HG03135 (cell line): ENCODE measurements at regions not wholly inside any gene's neighbourhood (a gene's known extent, or its start where the extent isn't known, plus 50 kb on each side); places are given as distances from the start of the nearest gene placed in this dataset.

Experiments
- ATAC-seq: cut with Tn5 transposase; IDR thresholded peaks from one replicate; pipeline ENCODE4 v1.9.1; 2021; ENCODE audit warnings: mild to moderate bottlenecking, moderate library complexity; ENCODE audit not compliant: unreplicated experiment

DNA sequence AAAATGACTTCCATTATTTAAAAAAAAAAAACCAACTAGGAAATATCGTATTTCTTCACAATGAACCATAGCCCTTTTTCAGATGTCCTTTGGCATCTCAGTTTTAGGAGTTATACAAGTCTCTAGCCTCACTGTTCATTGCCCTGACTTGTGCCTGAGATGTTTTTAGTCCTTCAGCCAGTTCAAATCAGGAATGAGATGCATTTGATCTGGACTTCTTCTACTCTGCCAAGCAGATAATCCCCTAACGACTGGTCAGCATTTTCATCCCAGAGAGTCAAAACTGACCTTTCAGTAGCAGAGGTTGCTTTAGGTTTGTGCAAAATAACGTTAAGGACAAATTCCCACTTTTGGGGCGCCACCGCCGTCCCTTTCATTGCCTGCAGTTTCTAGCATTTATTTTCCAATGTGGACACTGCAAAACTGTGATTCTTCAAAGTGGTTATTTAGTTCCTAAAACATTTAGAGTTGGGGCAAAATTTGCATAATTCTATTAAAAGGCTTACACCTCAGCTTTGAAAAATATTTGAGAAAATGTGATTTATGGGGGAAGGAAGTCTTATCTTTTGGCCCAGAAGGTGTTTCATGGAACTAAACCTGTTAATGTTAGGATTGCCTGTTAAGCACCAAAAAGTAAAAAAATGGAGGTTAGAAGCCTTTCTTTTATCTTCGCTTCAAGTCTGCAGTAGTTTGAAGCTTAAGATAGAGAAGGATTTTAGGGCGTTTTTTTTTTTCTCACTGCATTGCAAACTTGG, 152.0 kb upstream of the SGK1 start:
- ATAC-seq: no peak

GRCh38 chr6:134468633-134469032, 150.7 kb upstream of the SGK1 start:
- no peak for ATAC-seq

DNA sequence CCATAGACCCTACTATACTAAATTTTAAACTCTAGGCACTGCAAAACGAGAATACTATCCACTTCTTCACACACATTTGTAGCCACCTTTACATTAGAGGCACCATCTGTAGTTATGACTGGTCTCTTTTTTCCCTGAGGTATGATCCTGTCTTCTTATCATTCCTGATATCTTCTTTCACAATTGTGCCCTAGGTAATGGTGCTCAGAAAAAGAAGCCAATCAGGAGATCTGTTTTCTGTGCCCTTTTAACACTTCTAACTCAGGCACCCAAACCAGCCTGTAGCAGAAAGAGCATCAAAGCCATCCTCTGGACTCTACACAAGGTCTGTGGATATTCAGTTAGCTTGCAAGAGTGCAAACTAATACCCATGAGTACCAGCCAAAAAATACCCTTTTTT, 149.7 kb upstream of the SGK1 start:
- ATAC-seq: no peak

- no peak for ATAC-seq
These were observed 149.0 kb upstream of the SGK1 start for GRCh38 chr6:134466771-134467525.

GRCh38 chr6:134464690-134465411, 146.9 kb upstream of the SGK1 start:
- no peak for ATAC-seq

DNA sequence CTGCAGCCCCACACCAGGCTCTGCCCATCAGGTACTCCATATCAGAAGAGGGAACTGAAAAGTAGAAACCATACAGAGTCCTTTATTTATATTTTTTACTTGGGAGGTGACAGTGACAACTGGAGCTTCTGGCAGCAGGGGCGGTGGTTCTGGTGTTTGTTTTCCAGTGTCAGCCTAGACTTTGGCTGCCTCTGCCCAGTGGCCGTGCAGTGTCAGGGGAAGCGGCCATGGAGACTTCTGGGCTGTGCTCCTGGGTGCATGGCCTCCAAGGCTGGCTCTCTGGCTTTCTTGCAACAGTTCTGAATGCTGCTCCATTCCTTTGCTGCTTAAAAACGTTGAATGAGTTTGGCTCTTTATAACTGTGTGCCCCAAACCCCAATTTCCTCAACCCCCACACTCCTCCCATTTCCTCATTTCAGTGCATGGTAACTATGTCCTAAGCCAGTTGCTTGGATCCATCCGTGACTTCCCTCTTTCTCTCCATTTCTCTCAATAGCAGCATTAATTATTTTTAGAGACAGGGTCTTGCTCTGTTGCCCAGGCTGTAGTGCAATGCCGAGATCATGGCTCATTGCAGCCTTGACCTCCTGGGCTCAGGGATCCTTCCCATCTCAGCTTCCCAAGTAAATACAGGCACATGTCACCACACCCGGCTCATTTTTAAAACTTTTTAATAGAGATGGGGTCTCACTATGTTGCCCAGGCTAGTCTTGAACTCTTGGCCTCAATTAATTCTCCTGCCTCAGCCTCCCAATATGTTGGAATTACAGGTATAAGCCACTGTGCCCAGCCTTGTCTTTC, 141.1 kb upstream of the SGK1 start:
- ATAC-seq: no peak

DNA sequence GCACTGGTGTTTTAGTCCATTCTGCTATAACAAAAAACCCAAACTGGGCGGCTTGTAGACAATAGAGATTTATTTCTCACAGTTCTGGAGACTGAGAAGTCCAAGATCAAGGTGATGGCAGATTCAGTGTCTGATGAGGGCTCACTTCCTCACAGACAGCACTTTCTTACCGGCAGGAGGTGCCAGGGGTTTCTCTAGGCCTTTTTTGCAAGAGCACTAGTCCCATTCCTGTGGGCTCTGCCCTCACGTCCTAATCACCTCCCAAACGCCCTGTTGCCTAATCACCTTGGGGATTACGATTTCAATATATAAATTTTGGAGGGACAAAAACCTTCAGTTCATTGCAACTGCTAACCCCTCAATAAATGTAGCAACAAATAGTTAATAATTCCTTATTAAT, 140.0 kb upstream of the SGK1 start:
- ATAC-seq: no peak

DNA sequence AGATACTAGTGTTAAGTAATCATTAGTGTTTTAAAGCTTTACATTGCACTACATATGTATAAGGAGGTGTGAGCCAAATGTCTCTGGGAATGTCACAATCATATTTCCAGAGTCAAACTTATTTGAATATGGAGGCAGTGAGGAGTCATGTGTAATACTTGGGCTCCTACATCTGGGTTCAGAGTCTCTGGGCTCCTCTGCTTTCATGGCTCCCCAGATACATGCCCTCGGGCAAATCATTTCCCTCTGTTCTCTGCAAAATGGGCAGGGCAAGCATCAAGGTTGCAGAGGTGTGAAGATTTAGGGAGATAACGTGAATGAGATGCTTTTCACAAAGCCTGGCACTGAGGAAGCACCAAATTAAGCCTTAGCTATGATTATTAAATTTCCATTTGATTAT, 138.3 kb upstream of the SGK1 start:
- ATAC-seq: no peak

DNA sequence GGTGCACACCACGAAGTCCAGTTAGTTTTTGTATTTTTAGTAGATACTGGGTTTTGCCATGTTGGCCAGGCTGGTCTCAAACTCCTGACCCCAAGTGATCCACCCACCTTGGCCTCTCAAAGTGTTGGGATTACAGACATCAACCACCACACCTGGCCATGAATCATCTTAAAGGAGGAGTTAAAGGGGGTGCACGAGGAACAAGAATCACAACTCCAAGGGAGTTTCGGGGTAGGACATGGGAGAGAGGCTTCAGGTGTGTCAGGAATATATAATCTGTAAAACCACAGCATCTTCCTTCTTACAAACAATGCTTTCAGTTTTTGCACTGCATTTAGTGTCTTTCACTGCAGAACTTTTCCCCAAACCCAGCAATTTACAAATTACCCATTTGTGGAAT, 137.4 kb upstream of the SGK1 start:
- ATAC-seq: no peak

DNA sequence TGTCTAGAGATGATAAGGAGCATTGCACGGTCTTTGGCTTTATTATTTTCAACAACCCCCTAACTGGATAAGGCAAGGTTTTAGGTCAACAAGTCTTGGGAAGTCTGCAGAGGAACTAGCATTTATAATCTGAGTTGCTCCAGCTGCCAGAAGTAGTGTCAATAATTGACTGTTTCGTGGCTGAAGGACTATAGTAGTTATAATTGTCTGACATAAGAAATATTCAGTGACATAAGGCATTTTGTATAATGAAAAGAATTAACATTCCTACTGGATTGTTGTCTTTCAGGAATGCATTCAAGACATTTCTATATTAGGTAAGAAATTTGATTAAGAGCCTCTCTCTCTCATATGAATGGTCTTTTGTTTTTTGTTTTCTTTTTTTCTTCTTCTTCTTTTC, 136.9 kb upstream of the SGK1 start:
- ATAC-seq: no peak

GRCh38 chr6:134453792-134454510, 136.0 kb upstream of the SGK1 start:
- ATAC-seq: no peak

- ATAC-seq: no peak
These were observed 135.0 kb upstream of the SGK1 start for GRCh38 chr6:134452906-134453305.

GRCh38 chr6:134451529-134451928, 133.6 kb upstream of the SGK1 start:
- ATAC-seq: no peak

DNA sequence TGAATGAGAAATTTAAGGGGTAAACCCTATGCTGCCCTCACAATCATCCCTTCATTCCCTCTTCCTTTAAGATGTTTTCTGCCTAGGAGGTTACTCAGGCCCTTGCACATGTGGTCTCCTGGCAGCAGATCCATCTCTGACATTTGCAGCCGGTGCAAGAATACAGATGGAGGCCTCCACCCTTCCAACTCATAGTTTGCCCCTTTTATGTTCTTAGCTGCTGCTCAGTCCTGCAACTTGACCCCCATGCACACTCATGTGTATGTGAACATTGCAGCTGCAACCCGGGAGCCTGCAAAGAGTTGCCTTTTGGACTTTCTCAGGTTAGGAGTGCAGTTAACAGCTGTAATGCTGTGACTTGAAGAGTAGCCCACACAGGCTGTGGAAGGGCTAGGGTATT, 131.9 kb upstream of the SGK1 start:
- ATAC-seq: no peak

DNA sequence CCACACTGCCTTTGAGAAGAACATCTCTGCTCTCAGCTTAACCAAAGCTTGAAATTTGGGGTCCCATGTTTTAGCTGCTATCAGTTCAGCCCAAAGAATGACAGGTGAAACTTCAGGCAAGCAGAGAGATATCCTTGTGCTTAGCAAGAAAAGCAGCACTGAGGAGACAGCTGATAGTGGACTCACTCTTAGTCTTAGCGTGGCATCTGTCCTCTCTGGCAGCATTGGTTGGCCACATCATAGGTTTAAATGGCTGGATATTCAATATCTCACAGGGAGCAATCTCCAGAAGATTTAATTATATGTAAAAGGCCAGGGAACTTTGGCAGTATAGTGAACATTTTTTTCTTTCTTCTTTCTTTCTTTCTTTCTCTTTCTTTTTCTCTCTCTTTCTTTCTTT, 131.1 kb upstream of the SGK1 start:
- ATAC-seq: no peak

DNA sequence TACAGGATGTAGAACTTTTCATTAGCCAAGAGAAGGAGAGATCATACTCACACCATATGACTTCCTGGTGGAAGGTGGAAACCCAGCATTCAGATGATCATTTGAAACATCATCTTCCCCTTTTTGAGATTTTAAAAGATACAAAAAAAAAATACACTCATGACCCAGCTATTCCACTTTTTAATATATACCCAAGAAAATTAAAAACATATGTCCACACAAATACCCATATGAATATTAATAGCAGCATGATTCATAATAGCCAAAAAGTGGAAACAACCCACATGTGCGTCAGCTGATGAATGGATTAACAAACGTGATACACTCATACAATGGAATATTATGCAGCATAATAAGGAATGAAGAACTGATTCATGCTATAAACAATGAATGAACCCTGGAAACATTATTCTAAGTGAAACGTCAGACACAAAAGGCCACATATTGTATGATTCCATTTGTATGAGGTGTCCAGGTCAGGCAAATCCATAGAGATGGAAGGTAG, 130.0 kb upstream of the SGK1 start:
- no peak for ATAC-seq

DNA sequence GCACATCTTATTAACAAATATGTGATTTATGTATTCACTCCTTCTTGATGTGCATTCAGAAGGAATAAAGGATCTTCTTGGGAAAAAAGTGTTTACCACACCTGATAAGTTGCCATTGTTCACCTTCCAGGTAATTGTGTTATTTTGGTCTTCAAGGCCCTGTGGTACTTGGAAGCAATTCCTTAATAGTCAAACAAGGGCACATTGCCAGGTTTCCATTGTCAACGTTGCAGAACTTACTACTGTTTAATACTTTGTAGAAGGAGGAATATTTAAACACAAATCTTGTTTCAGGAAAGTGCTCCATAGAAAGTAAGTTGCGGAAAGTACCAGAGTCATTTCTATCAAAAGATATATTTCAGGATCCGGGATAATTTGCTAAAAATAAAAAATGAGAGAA, 129.5 kb upstream of the SGK1 start:
- ATAC-seq: no peak

DNA sequence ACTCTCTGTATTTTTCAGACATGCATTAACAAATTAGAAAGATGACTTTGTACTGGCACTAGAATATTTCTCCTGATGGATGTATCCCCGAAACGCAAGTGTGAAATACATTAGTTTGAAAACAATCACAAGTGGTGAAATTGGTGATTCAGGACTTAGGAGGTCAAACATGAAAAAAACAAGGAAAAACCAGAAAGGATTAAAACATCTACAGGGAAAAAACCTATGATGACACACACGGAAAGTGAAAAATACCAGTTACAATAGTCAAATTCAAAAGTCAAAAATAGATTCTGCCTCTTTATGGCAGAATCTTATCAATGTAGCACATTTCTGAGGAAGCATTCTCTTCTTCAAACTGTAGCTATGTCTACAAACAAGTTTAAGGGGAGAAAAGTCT, 129.0 kb upstream of the SGK1 start:
- ATAC-seq: no peak

DNA sequence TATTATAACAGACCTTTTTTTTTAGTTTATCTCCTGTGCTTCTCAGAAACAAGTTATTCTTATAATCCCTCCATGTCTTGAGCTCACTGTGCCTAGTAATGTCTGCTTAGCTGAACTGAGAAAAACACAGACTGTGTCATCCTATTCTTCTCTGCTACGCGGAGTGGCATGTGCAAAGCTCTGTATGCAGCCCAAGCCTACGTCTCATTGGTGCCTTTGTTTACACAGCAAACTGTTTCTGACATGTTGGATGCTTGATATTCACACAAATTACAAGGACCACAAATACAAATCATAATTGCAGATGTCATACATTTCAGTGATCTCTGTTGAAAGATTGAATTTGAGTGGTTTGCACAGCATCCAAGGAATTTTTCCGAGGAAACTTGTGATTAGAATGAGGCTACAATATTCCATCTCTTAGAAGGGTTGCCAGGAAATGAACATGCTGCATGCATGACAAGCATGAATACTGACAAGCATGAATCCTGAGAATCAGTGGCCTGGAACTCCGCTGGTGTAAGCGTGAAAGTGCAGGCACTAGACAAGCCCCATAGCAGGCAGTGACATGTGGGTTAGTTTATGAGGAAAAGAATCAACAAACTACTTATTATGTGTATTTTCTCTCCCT, 128.4 kb upstream of the SGK1 start:
- ATAC-seq: no peak

DNA sequence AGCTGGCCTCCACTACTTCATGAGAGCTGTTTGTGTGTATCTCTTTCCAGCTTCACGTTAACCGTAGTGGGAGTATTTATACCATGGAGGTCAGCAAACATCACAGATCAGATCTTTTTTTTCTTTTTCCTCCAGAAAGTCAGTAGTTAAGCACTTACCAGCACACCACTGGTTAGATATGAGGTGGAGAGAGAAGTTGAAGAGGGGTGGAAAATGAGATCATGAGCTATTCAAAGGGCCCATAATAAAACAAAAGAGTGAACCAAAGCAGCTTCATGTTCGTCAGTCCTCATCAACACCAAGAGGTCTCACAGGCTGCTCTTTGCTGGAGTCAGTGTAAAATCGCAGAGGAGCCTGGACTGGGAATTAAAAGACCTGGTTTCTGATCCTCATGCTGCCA, 125.1 kb upstream of the SGK1 start:
- ATAC-seq: no peak
